Smooth muscle cell (in vitro differentiated cells): ENCODE measurements at regions not wholly inside any gene's neighbourhood (a gene's known extent, or its start where the extent isn't known, plus 50 kb on each side); places are given as distances from the start of the nearest gene placed in this dataset.
"Not testable (repeated sequence)": the region's sequence is repeated elsewhere in the genome, so short reads cannot be mapped to it uniquely, and the experiment has no call there.

ENCODE experiments used
- DNase-seq: peaks from one replicate; lab custom pipeline; 2025; ENCODE audit not compliant: unreplicated experiment; lab: John Stamatoyannopoulos, UW
- H2AFZ ChIP-seq: fragments of 200-600 bp; sonication (generic); 2 replicates; pipeline ENCODE4 v1.6.0; 2016; ENCODE audit warnings: antibody characterized with exemption, low read depth, mild to moderate bottlenecking
- H3F3A ChIP-seq: fragments of 200-600 bp; sonication (generic); 2 replicates; pipeline ENCODE4 v1.6.0; 2017; ENCODE audit warnings: antibody characterized with exemption, low read depth
- H3K27ac ChIP-seq: fragments of 200-600 bp; sonication (generic); 2 replicates; pipeline ENCODE4 v1.5.1; 2016; ENCODE audit warnings: low read depth, mild to moderate bottlenecking
- H3K27me3 ChIP-seq: fragments of 200-600 bp; sonication (generic); 2 replicates; pipeline ENCODE4 v1.6.1; 2016; ENCODE audit warnings: low read depth, mild to moderate bottlenecking
- H3K36me3 ChIP-seq: fragments of 200-600 bp; sonication (generic); 2 replicates; pipeline ENCODE4 v1.5.1; 2016; ENCODE audit warnings: low read depth
- H3K4me1 ChIP-seq: fragments of 200-600 bp; sonication (generic); 2 replicates; pipeline ENCODE4 v1.5.1; 2016; ENCODE audit warnings: low read depth
- H3K4me2 ChIP-seq: fragments of 200-600 bp; sonication (generic); 2 replicates; pipeline ENCODE4 v1.6.0; 2016; ENCODE audit warnings: mild to moderate bottlenecking
- H3K4me3 ChIP-seq: fragments of 200-600 bp; sonication (generic); 2 replicates; pipeline ENCODE4 v1.5.1; 2016; ENCODE audit warnings: mild to moderate bottlenecking
- H3K79me2 ChIP-seq: fragments of 200-600 bp; sonication (generic); 2 replicates; pipeline ENCODE4 v1.6.0; 2016; ENCODE audit warnings: low read depth, mild to moderate bottlenecking
- H3K9ac ChIP-seq: fragments of 200-600 bp; sonication (generic); 2 replicates; pipeline ENCODE4 v1.6.0; 2016; ENCODE audit warnings: low read depth
- H3K9me3 ChIP-seq: fragments of 200-600 bp; sonication (generic); replicated peaks from 2 replicates; pipeline ENCODE4 v1.5.1; 2016; ENCODE audit warnings: low read depth
- H4K20me1 ChIP-seq: fragments of 200-600 bp; sonication (generic); 2 replicates; pipeline ENCODE4 v1.6.0; 2016; ENCODE audit warnings: low read depth
- WGBS: methylation state at CpG from one replicate; pipeline ENCODE4 v1.1.7; 2016; ENCODE audit warnings: low lambda C conversion rate; 5-methylcytosine and 5-hydroxymethylcytosine counted together
- TF ChIP-seq, protein P1 (sequence below): fragments of 200-600 bp; sonication (generic); IDR thresholded peaks from 2 replicates; pipeline ENCODE4 v1.5.1; 2017; ENCODE audit warnings: borderline replicate concordance, mild to moderate bottlenecking, antibody characterized with exemption; ENCODE audit not compliant: insufficient read depth, poor library complexity, severe bottlenecking

DNA sequence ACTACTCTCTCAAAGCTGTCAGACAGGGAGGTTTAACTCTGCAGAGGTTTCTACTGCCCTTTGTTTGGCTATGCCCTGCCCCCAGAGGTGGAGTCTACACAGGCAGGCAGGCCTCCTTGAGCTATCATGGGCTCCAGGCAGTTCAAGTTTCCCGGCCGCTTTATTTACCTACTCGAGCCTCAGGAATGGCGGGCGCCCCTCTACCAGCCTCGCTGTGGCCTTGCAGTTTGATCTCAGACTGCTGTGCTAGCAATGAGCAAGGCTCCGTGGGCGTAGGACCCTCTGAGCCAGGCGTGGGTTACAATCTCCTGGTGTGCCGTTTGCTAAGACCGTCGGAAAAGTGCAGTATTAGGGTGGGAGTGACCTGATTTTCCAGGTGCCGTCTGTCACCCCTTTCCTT is 124.3 kb downstream of the PTCHD1 start:
- H4K20me1 ChIP-seq, result not testable (repeated sequence)
- WGBS, result 94% methylated on average over 13 of the region's 13 CpGs

DNA sequence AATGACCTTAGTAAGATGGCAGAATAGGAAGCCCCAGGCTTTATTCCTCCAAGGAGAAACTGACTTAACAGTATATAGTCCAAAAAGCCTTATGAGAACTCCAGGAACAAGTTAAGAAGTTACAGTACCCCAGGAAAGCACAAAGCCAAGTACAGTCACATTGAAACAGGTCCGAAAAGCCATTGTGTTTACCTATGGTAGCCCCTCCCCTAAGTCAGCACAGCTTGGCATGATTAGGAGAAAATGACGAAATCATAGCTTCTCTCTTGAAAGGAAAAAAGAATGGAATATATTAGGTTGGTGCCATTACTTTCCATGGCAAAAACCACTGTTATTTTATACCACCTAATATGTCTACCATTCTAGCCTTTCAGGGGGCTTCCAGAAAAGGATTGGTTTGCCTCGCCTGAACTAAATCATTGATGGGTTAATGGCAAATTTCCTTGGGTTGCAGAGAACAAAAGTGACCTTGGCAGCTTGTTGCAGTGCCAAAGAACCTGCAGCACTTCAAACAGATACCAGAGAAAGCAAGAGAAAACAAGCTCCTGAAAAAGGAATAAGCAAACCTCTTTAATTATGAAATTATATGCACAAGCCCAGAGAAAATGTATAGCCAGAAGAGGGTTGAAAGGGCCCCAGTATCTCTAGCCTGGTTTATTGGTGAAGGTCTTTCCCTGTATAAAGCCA is 130.6 kb downstream of the PTCHD1 start:
- TF ChIP-seq, protein P1, sequence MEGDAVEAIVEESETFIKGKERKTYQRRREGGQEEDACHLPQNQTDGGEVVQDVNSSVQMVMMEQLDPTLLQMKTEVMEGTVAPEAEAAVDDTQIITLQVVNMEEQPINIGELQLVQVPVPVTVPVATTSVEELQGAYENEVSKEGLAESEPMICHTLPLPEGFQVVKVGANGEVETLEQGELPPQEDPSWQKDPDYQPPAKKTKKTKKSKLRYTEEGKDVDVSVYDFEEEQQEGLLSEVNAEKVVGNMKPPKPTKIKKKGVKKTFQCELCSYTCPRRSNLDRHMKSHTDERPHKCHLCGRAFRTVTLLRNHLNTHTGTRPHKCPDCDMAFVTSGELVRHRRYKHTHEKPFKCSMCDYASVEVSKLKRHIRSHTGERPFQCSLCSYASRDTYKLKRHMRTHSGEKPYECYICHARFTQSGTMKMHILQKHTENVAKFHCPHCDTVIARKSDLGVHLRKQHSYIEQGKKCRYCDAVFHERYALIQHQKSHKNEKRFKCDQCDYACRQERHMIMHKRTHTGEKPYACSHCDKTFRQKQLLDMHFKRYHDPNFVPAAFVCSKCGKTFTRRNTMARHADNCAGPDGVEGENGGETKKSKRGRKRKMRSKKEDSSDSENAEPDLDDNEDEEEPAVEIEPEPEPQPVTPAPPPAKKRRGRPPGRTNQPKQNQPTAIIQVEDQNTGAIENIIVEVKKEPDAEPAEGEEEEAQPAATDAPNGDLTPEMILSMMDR, result no peak
- H3K4me1 ChIP-seq, result no peaks in the 10 kb centered on the region

More for the DNA sequence above, 124.3 kb downstream of the PTCHD1 start:
- H3K79me2 ChIP-seq, H3K27ac ChIP-seq, H3K36me3 ChIP-seq, H3F3A ChIP-seq, DNase-seq, H3K9ac ChIP-seq, H3K9me3 ChIP-seq, H3K4me2 ChIP-seq, H3K27me3 ChIP-seq, H2AFZ ChIP-seq, H3K4me3 ChIP-seq, H3K4me1 ChIP-seq: not testable (repeated sequence)

DNA sequence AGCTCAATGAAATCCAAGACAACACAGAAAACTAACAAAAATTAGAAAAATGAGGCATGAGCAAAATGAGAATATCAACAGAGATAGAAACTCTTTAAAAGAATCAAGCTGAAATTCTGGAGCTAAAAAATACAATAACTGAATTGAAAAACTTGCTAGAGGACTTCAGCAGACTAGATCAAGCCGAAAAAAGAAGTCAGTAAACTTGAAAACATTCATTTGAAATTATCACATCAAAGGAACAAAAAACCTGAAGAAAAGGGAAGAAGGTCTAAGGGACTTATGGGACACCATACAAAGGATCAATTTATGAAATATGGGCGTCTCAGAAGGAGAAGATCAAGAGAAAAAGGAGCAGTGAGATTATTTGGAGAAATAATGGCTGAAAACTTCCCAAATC is 131.3 kb downstream of the PTCHD1 start:
- no peak for DNase-seq
- no peak overlapping the region for H3K27ac ChIP-seq
- H3F3A ChIP-seq, result no peaks in the 10 kb centered on the region
- H4K20me1 ChIP-seq, result no peaks in the 10 kb centered on the region
- WGBS, result 78% methylated on average over 2 of the region's 2 CpGs
- H3K4me3 ChIP-seq, result no peak overlapping the region
- TF ChIP-seq, protein P1, result no peak
- no peaks in the 10 kb centered on the region for H3K4me1 ChIP-seq
- H3K9me3 ChIP-seq, result peaks cover 8% of the 10 kb centered on the region
- no peaks in the 10 kb centered on the region for H3K27me3 ChIP-seq
- no peaks in the 10 kb centered on the region for H3K79me2 ChIP-seq
- H2AFZ ChIP-seq, result no peak overlapping the region
- no peak overlapping the region for H3K9ac ChIP-seq
- H3K4me2 ChIP-seq, result no peak overlapping the region
- H3K36me3 ChIP-seq, result no peaks in the 10 kb centered on the region

More for the DNA sequence above, 130.6 kb downstream of the PTCHD1 start:
- no peak overlapping the region for H3K4me2 ChIP-seq
- no peaks in the 10 kb centered on the region for H3K79me2 ChIP-seq
- no peaks in the 10 kb centered on the region for H3K36me3 ChIP-seq
- no peak for DNase-seq
- WGBS, result 90% methylated on average over 3 of the region's 3 CpGs
- no peaks in the 10 kb centered on the region for H3F3A ChIP-seq
- H3K9ac ChIP-seq, result no peak overlapping the region
- no peak overlapping the region for H2AFZ ChIP-seq
- no peaks in the 10 kb centered on the region for H3K27me3 ChIP-seq
- H4K20me1 ChIP-seq, result no peaks in the 10 kb centered on the region
- H3K27ac ChIP-seq, result no peak overlapping the region
- H3K9me3 ChIP-seq, result peaks cover 10% of the 10 kb centered on the region
- no peak overlapping the region for H3K4me3 ChIP-seq

DNA sequence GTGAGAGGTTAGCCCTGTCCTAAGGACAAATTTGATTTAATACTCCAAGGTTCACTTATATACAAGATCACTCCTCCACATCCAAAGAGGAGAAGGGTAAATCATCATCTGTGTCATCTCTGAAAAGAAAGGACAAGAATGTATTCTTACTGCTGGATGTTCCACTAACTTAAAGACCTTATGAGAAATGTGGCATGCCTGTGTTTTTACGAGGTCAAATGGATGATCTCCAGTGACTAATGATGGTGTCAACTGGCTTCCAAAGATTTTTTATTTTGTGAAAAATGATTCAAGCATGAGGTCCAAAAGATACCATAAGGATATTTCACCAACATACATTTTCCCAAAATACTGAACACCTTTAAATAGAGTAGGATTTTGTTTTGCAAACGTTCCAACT is 143.4 kb downstream of the PTCHD1 start:
- Histone ChIP-seq H3K27me3 (no peaks in the 10 kb centered on the region), H3F3A (no peaks in the 10 kb centered on the region), H3K27ac (no peak overlapping the region), H3K4me2 (no peak overlapping the region), H3K9ac (no peak overlapping the region), H2AFZ (no peak overlapping the region), H3K9me3 (no peaks in the 10 kb centered on the region), H3K4me3 (no peak overlapping the region), H3K4me1 (no peaks in the 10 kb centered on the region), H3K79me2 (no peaks in the 10 kb centered on the region), H4K20me1 (no peaks in the 10 kb centered on the region), H3K36me3 (no peaks in the 10 kb centered on the region)
- DNase-seq, result no peak
- WGBS, result 74% methylated on average over 2 of the region's 2 CpGs
- TF ChIP-seq, protein P1, result no peak
